HUES64 (cell line): ENCODE measurements at regions not wholly inside any gene's neighbourhood (a gene's known extent, or its start where the extent isn't known, plus 50 kb on each side); places are given as distances from the start of the nearest gene placed in this dataset.

Experiments used
- H3K27ac ChIP-seq: 2 replicates; pipeline ENCODE4 v1.7.0; 2013; ENCODE audit warnings: low read depth, low read length, inconsistent platforms
- H3K27me3 ChIP-seq: 2 replicates; pipeline ENCODE4 v1.6.1; 2013; ENCODE audit warnings: mild to moderate bottlenecking, low read length; ENCODE audit not compliant: insufficient read depth
- H3K36me3 ChIP-seq: 2 replicates; pipeline ENCODE4 v1.6.1; 2013; ENCODE audit warnings: mild to moderate bottlenecking, low read length; ENCODE audit not compliant: insufficient read depth
- H3K4me1 ChIP-seq: 2 replicates; pipeline ENCODE4 v1.6.1; 2013; ENCODE audit warnings: mild to moderate bottlenecking, low read length, moderate library complexity; ENCODE audit not compliant: insufficient read depth
- H3K4me3 ChIP-seq: 2 replicates; pipeline ENCODE4 v1.5.1; 2013; ENCODE audit warnings: mild to moderate bottlenecking, low read length, moderate library complexity
- H3K9ac ChIP-seq: 2 replicates; pipeline ENCODE4 v1.6.1; 2013; ENCODE audit warnings: mild to moderate bottlenecking, low read depth, low read length
- H3K9me3 ChIP-seq: 2 replicates; pipeline ENCODE4 v1.6.1; 2013; ENCODE audit warnings: low read depth, low read length; ENCODE audit not compliant: insufficient read depth
- whole genome bisulfite sequencing: fragments of 150-250, 120-280 bp; methylation state at CpG from one replicate; pipeline ENCODE4 v1.1.7; 2013; ENCODE audit warnings: missing lambda C conversion rate; 5-methylcytosine and 5-hydroxymethylcytosine counted together

DNA sequence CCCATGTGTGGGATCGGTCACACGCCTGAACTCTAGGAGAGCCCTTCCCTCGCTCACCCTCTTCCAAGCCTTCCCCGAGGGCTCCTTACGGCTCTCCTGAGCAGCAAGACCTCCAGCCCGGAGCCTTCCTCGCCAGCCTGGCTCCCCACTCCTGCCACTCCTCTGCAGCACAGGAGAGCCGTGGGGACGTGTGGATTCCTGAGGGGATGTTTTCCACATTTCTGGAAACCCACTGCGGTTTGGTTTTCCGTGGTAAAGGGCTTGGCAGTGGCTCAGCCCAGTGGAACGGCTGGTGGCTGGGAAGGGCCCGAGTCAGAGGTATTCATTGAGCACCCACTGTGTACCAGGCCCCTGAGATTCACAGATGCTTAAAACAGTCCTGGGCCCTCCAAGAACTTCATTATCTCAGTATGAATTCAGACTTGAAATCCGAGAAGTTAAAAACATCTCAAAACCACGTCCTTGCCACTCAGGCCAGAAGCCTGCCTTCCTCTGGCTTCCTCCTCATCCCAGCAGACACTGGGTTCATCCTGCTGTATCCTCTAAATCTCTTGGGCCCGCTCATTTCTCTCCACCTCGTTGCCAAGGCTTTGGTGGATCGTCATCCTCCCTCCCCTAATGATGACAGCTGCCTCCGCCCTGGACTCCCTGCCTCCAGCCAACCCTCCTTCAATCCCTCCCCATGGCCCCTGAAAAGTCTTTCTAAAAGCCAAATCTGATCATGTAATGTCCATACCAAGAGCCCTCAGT is 109.6 kb downstream of the FGF18 start:
- Histone ChIP-seq H3K9me3 (no peaks in the 10 kb centered on the region), H3K4me3 (no peak overlapping the region), H3K4me1 (peaks cover 6% of the 10 kb centered on the region), H3K27ac (no peak overlapping the region), H3K27me3 (no peaks in the 10 kb centered on the region), H3K9ac (no peak overlapping the region), H3K36me3 (no peaks in the 10 kb centered on the region)
- WGBS, result 87% methylated on average over 19 of the region's 19 CpGs

DNA sequence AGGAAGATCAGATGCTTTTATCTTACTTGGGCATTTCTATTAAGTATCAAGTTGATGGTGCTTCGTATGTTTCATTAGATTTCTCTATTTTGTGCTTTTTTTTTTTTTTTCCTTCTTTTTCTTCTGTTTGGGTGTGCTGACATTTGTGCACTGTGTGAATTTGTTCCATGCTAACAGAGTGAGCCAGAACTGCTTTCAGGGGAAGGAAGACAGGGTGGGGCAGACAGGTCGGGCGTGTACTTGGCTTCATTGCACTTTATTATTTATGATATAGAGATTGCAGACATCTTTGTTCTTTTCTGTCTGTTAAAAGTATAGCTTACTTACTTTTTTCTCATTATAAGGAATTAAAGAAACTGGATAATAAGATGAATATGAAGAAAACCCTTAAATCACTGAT is 112.2 kb downstream of the FGF18 start:
- WGBS, result no CpG with 5 or more reads among the region's 3 CpGs
- no peak overlapping the region for H3K27ac ChIP-seq
- H3K27me3 ChIP-seq, result no peaks in the 10 kb centered on the region
- peaks cover 27% of the 10 kb centered on the region for H3K4me1 ChIP-seq
- no peak overlapping the region for H3K9ac ChIP-seq
- H3K4me3 ChIP-seq, result no peak overlapping the region
- H3K36me3 ChIP-seq, result no peaks in the 10 kb centered on the region
- no peaks in the 10 kb centered on the region for H3K9me3 ChIP-seq

DNA sequence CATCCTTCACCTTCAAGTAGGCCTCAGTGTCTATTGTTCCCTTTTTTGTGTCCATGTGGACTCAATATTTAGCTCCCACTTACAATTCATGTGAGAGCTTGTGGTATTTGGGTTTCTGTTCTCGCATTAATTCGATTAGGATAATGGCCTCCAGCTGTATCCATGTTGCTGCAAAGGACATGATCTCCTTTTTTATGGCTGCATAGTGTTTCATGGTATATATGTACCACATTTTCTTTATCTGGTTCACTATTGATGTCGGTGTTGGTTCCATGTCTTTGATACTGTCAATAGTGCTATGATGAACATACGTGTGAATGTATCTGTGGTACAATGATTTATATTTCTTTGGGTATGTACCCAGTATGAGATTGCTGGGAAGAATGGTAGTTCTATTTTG is 113.7 kb downstream of the FGF18 start:
- 92% methylated on average over 4 of the region's 4 CpGs for WGBS
- Histone ChIP-seq H3K36me3 (no peaks in the 10 kb centered on the region), H3K27ac (no peak overlapping the region), H3K9ac (no peak overlapping the region), H3K9me3 (no peaks in the 10 kb centered on the region), H3K4me1 (peaks cover 34% of the 10 kb centered on the region), H3K27me3 (no peaks in the 10 kb centered on the region), H3K4me3 (no peak overlapping the region)

DNA sequence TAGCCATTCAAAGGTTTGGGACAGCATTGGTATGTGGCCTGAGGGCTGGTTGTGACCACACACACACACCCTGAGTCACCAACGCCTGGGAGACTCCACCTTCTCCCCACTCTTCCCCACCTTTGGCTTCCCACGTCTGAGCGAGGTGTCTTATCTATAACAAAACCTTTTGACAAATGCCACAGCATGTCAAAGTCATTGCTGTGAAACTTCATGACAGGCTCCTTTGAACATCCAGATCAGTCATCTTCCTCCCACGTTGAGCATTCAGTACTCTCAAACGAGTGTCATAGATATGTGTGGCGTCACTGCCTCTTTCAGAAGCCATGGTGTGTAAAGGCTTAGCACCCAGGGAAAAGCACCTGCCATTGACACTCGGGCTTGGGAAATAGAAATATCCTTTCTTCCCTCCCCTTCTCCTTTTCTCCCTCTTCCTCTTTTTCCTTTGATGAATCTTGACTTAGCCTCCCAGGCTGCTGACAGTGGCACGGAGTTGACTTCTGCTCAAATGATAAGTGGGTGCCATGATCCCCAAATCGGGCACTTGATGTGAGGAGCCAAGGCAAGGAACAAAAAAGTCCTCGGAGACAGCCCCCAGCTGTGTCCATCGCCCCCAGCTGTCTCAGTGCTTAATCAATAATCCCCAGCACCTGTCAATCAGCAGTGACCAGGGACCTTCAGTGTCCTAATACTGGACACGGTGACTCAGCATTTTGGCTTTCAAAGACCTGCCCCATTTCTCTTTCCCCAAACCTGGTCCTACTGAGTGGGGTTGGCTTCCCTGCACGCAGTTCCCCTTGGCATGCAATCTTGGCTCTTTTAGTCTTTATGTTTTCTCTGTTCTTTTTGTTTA is 114.8 kb downstream of the FGF18 start:
- H3K9me3 ChIP-seq, result no peaks in the 10 kb centered on the region

DNA sequence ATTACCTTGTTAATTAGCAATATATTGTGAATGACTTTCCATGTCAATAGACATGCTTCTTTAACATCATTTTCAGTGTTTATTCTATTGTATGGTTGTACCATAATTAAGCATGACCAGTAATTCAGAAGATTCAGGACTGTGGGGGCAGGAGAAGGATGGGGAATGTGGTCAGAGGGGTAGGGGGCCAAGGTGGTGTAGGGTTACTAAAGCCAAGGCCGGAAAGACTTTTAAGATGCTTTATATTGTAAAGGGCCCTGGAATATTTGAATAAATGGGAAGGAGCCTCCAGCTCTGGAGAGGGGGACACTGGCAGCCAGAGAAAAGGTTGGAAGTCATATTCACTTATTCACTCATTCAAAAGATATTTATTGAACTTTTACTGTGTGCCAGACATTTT is 115.7 kb downstream of the FGF18 start:
- Histone ChIP-seq H3K4me3 (no peak overlapping the region), H3K9ac (no peak overlapping the region), H3K4me1 (peaks cover 34% of the 10 kb centered on the region), H3K27ac (no peak overlapping the region), H3K9me3 (no peaks in the 10 kb centered on the region), H3K27me3 (no peaks in the 10 kb centered on the region), H3K36me3 (no peaks in the 10 kb centered on the region)
- WGBS, result 57% methylated on average over 1 of the region's 1 CpG

More for the DNA sequence above, 114.8 kb downstream of the FGF18 start:
- Histone ChIP-seq H3K9ac (no peak overlapping the region), H3K27me3 (no peaks in the 10 kb centered on the region), H3K4me3 (no peak overlapping the region), H3K4me1 (peaks cover 34% of the 10 kb centered on the region), H3K27ac (no peak overlapping the region), H3K36me3 (no peaks in the 10 kb centered on the region)
- 72% methylated on average over 13 of the region's 13 CpGs for WGBS

DNA sequence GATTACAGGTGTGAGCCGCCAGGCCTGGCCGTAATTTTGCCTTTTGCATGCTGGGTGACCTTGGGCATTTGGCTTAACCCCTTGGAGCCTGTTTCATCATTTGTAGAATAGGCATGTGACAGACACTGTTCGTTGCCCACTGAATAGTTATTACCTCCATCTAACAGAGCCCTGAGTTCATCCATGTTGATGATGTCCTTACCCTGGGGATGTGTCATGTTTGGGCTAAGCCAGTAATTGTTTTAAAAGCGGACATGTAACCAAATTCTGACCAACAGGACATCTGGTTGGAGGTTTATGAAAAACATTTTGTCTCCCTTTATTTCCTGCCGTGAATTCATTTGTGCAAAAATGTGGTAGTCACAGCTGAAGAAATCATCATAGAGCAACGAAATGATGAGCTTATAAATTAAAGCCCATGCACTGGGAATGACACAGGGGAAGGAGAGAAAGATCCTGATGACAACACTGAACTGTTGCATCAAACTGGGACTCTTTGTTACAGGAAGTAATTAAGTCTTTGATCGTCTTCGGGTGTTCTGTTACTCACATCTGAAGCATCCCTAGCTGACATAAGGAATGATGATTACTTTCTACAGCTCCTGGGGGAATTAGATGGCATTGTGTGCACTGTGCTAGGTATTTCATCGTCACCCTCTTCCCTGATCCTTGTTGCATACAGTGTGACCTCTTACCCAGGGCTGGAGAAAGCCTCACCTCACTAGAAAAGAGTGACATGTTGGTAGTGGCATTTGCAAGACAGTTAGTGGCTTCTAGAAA is 117.8 kb downstream of the FGF18 start:
- Histone ChIP-seq H3K9ac (no peak overlapping the region), H3K27ac (no peak overlapping the region)
- 91% methylated on average over 8 of the region's 9 CpGs for WGBS

DNA sequence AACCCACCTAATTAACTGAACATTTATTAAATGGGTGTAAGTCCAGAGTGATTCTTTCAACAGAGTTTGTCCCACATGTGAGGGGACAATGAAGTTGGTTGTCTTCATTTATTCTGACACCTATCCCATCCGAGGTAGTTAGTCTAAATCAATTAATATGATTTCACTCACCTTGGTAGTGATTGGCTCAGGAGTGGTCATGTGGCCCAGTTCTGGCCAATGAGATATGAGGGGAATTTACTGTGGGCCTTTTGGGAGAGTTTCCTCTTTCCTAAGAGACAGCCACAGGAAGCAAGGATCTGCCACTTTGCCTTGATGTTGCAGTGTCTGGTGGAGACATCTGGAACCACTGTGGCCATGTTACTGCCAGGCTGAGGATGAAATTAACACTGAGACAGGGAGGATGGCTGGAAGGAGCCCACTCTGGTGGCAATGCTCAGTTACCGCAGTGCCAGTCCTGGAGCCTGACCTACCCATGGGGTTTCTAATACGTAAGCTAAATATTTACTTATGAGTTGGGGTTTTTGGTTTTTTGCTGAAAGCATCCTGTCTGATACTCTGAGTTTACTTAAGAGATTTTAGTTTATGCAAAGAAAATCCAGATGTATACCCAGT is 118.6 kb downstream of the FGF18 start:
- no peak overlapping the region for H3K9ac ChIP-seq
- H3K4me3 ChIP-seq, result no peak overlapping the region
- no peaks in the 10 kb centered on the region for H3K36me3 ChIP-seq
- peaks cover 34% of the 10 kb centered on the region for H3K4me1 ChIP-seq
- H3K27me3 ChIP-seq, result no peaks in the 10 kb centered on the region
- H3K9me3 ChIP-seq, result no peaks in the 10 kb centered on the region
- H3K27ac ChIP-seq, result no peak overlapping the region
- WGBS, result 89% methylated on average over 3 of the region's 3 CpGs

More for the DNA sequence above, 117.8 kb downstream of the FGF18 start:
- H3K9me3 ChIP-seq, result no peaks in the 10 kb centered on the region
- H3K36me3 ChIP-seq, result no peaks in the 10 kb centered on the region
- peaks cover 34% of the 10 kb centered on the region for H3K4me1 ChIP-seq
- no peak overlapping the region for H3K4me3 ChIP-seq
- no peaks in the 10 kb centered on the region for H3K27me3 ChIP-seq

DNA sequence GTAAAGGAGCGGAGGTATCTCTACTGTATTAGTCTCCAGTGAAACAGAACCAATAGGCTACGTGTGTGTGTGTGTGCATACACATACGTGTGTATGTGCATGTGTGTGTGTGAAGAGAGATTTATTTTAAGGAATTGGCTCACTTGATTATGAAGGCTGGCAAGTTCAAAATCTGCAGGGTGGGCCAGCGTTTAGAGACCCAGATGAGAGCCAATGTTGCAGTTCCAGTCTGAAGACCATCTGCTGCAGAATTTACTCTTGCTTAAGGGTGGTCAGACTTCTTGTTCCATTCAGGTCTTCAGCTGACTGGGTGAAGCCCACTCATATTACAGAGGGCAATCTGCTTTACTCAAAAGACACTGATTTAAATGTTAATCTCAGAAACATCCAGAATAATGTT is 119.2 kb downstream of the FGF18 start:
- H3K9ac ChIP-seq, result no peak overlapping the region
- H3K4me3 ChIP-seq, result no peak overlapping the region
- WGBS, result 68% methylated on average over 4 of the region's 4 CpGs
- H3K27ac ChIP-seq, result no peak overlapping the region
- H3K4me1 ChIP-seq, result peaks cover 34% of the 10 kb centered on the region
- no peaks in the 10 kb centered on the region for H3K36me3 ChIP-seq
- H3K9me3 ChIP-seq, result no peaks in the 10 kb centered on the region
- H3K27me3 ChIP-seq, result no peaks in the 10 kb centered on the region

DNA sequence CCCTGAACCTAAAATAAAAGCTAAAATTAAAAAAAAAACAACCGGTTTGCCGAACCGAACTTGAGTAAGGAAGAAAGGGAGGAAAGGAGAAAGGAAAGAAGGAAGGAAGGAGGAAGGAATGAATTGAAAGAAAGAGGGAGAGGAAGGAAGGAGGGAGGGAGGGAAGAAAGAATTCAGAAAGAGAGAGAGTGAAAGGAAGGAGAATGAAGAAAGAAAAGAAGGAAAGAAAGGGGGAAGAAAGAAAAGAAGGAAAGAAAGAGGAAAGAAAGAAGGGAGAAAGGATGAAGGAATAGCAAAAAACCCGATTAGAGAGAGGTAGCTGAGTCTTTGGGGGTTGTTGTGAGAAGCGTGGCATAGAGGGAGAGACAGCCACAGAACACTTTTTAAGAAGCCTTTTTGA is 121.4 kb downstream of the FGF18 start:
- 93% methylated on average over 5 of the region's 5 CpGs for WGBS
- Histone ChIP-seq H3K9ac (no peak overlapping the region), H3K36me3 (no peaks in the 10 kb centered on the region), H3K27ac (no peak overlapping the region), H3K9me3 (no peaks in the 10 kb centered on the region), H3K27me3 (no peaks in the 10 kb centered on the region), H3K4me3 (no peak overlapping the region), H3K4me1 (peaks cover 13% of the 10 kb centered on the region)

DNA sequence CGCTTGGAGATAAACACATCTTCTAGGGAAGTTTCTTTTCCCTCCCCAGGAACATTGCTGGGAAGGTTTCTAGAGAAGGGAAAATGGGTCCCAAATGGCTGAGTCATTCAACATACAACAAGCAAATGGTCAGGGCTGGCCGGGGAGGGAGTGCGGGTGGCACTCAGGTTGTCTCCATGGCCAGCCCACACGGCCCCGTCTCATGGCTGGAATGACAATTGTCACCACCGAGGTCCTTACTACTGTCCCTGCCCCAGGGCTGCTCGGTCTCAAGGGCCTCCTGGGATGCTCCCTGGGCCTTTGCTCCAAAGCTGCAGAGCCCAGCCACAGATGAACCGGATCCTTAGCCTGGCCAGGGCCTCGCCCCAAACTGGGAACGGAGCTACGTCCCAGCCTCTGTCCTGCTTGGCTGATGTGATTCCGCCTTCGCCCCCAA is 121.9 kb downstream of the FGF18 start:
- H3K9ac ChIP-seq, result no peak overlapping the region
- H3K9me3 ChIP-seq, result no peaks in the 10 kb centered on the region
- H3K27ac ChIP-seq, result no peak overlapping the region
- no peaks in the 10 kb centered on the region for H3K27me3 ChIP-seq
- no peak overlapping the region for H3K4me3 ChIP-seq
- H3K4me1 ChIP-seq, result peaks cover 8% of the 10 kb centered on the region; the same call in 1 of the 2 replicates
- 90% methylated on average over 12 of the region's 13 CpGs for WGBS
- H3K36me3 ChIP-seq, result no peaks in the 10 kb centered on the region
